Activated CD8-positive, alpha-beta memory T cell treated with anti-CD3 and anti-CD28 coated beads for 4 hours (primary cell): ENCODE measurements at regions not wholly inside any gene's neighbourhood (a gene's known extent, or its start where the extent isn't known, plus 50 kb on each side); places are given as distances from the start of the nearest gene placed in this dataset.
"Not testable (repeated sequence)": the region's sequence is repeated elsewhere in the genome, so short reads cannot be mapped to it uniquely, and the experiment has no call there.

Experiments
- DNase-seq, 2 donors: peaks; one replicate each; pipeline ENCODE4 v3.0.0-alpha.2; 2020; ENCODE audit warnings: low read depth in 2 of 2

GRCh38 chr9:71508141-71508540 is 260.2 kb downstream of the CEMIP2 start:
- not testable (repeated sequence) for DNase-seq

DNA sequence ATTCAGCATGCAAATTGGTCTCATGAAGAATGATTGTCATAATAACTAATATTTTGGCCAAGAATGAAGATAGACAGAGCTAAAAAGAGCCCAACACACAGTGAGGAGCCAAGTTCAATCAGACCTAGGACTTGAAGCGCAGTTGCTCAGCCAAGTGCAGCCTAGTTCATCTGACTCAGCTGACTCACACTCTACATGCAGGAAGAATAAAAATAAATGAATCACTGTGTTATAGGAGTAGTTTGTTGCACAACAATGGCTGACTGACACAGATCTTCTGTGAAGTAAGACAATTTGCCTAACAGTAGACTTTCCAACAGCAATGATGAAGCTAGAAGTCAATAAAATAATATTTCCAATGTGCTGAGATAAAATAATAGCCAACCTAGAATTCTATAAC is 261.5 kb downstream of the CEMIP2 start:
- DNase-seq, result no peak

GRCh38 chr9:71504636-71505035 is 263.7 kb downstream of the CEMIP2 start:
- no peak for DNase-seq

DNA sequence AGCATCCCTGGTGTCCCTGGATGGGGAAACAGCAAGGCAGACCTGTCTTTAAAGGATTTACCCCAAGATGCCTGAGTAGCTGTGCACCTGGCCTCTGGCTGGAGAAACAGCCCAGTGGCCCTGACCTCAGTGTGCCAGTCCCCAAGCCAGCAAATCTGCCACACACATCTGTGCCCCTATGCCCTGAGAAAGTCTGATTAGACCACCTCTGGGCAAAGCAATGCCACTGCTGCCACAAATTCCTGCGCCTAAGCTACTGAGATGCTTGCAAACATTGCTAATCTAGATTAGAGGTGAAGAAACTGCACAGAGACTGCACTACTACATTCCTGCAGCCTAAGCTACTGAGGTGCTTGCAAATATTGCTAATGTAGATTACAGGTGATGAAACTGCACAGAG is 269.6 kb downstream of the CEMIP2 start:
- DNase-seq, result no peak

DNA sequence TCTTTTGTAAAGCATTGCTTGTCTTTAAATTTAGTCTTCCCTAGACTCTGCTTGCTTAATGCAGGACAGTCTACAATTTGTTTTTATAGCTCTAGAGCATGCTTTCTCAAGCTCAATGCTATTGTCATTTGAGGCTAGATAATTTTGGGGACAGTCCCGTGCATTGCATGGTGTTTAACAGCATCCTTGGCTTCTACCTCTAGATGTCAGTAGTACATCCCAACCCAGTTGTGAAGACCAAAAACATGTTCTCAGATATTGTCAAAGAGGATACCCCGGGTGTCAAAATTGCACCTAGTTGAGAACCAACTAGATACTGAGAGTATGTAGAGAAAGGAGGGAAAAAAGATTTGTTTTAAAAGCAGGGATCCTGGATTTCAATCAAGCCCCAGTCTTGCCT is 277.5 kb downstream of the CEMIP2 start:
- DNase-seq, result no peak

DNA sequence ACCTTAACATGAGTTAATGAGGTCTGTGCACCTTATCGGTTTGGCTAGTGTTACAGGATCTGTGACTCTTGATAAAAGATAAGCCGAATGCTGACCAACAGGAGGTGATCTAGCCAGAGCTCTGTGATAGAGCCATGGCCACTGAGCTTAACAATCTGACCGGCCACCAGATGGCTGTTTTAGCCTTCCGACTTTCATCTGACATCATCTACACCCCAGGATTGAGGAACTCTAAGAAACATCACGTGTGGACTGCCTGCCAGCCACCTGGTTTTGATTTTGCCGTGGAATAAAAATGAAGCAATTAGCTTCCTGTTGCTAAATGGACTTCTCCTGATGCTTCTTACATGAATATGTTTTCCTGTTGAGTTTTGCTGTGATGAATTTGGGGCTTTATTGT is 281.3 kb downstream of the CEMIP2 start:
- no peak for DNase-seq

DNA sequence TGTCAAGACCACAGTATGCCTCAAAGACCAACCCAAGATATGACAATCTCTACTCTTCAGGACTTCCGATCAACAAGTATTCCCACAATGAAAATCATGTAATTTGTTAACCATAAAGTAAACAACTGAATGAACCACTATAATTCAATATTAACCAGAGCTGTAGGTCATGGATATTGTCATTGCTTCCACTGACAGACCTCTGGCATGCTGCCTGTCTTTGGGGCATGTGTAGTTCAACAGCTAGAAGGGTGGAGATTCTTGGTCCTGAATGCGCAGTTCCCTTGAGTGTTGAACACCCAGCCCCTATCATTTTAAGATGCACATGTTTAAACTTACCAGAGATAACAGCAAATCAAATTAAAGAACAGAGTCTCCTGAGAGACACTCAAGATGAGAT is 283.0 kb downstream of the CEMIP2 start:
- DNase-seq, result no peak

GRCh38 chr9:71483436-71483835 is 284.9 kb downstream of the CEMIP2 start:
- DNase-seq, result no peak

DNA sequence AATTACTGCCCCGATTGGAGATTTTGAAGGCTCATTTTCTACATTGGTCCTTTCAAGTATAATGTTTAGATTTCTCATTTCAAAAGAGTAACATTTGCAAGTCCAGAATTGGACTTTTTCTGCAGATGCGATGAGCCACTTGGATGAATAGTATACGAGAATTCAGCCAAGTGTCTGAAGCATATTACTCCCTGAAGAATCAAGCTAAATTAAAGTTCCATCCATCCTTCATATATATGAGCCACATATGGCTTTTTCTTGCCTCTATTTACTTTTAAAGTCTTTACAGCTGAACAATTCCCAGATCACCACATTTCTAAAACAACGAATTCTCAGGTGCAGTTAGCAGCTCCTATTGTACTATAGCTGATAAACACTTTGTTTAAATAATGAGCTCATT is 288.7 kb downstream of the CEMIP2 start:
- DNase-seq, result no peak

- no peak for DNase-seq
Measured at GRCh38 chr9:71472400-71472799, 295.9 kb downstream of the CEMIP2 start.

DNA sequence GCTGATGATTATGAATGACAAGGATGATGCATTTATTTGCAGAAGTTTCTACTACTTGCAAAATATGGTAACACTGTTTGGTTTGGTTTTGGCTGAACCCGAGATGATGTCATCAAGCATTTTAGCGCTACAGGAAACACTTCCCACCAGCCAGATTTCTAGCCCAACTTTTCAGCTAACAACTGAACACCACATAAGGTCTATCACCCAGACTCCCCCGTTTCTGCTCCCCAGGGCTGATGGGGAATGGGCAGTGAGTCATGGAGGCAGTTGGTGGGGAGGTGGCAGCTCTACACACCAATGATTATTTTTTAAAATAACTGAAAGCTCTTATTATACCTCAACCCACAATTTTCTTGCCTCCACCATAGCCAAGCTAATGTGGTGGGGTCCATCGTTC is 302.9 kb downstream of the CEMIP2 start:
- DNase-seq, result no peak

DNA sequence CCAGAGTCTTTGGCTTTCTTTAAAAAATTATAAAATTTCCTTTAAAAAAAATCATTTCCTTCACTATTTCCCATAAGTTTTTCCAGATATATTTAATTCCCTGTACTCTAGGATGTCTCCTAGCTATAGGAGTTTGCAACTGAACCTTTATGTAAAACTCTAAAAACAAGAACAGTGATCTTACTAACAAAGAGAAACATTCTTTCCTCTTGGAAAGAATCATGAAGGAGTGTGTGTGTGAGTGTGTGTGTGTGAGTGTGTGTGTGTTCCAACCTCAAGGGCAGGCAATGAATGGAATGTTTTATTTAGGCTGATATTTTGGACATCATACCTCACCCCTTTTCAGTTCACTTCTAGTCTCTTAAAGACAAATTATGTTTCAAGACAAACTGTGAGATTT is 309.2 kb downstream of the CEMIP2 start:
- no peak for DNase-seq

DNA sequence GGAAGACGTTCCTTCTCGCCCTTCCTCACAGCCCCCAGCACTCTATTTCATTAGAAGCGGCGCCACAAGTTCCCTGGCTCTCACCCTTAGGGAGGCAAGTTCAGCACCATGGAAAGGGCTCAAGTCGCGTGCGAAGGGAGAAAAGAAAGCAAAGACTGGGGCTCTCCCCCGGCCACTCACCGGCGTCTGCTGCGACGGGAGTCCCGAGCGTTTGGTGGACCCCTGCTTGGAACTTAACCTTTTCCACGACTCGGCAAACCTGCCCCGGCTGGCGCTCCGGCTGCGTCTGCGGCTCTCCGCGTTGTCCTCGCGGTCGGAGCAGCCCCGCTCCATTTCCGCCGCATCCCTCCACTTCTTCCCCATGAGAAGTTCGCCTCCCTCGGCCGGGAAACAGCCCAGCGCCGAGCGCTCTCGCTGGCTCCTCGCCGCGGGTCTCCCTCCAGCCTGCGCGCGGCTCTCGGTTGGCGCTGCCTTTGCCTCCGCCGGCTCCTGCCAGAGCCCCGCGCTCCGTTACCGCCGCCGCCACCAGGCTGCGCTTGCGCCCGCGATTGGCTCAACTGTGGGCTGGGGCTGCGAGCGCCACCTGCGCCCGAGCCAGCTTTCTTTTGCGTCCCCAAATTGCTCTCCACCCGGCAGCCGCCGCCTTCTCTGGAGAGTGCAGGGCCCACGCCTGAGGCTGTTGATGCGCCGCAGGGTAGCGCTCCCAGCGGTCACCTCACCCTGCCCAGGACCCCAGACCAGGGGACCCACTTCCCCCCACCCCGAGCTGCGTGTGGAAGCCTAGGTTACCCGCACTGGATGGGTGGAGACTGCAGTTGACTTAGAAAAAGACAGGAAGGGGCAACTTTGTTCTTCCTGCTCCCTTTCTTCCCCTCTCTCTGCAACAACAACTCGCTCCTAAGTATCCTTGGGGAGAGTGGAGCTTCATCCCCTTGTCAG is 321.6 kb downstream of the CEMIP2 start:
- no peak for DNase-seq

GRCh38 chr9:71446106-71446472 is 322.2 kb downstream of the CEMIP2 start:
- no peak for DNase-seq

- no peak for DNase-seq
Measured at GRCh38 chr9:71442937-71443336, 321.5 kb upstream of the TRPM3 start.

- DNase-seq, result no peak
Measured at GRCh38 chr9:71441266-71441665, 319.8 kb upstream of the TRPM3 start.

DNA sequence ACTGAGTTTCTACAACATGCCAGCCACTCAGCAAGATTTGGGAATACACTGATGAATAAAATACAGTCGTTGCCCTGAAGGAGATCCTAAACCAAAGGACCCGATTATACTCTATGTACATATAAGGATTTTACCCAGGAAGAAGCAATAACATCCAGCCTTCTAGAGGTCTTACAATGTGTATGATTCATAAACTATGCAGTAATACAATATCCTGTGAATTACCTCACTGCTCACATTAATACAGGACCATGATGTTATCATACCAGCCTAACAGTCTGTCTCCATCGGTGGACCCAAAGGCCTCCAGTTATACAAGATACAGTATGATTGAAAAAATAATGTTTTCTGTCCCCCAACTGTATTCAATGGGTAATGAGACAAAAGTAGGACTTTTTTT is 310.5 kb upstream of the TRPM3 start:
- no peak for DNase-seq

DNA sequence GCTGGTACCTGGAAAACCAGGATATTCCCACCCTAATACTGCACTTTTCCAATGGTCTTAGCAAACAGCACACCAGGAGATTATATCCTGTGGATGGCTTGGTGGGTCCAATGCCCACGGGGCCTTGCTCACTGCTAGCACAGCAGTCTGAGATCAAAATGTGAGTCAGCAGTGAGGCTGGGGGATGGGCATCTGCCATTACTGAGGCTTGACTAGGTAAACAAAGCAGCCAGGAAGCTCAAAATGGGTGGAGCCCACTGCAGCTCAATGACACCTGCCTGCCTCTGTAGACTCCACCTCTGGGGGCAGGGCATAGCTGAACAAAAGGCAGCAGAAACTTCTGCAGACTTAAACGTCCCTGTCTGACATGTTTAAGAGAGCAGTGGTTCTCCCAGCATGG is 285.9 kb upstream of the TRPM3 start:
- DNase-seq, result not testable (repeated sequence)

GRCh38 chr9:71403106-71403505 is 281.7 kb upstream of the TRPM3 start:
- DNase-seq, result no peak

- DNase-seq, result no peak
Measured at GRCh38 chr9:71393005-71393404, 271.6 kb upstream of the TRPM3 start.

DNA sequence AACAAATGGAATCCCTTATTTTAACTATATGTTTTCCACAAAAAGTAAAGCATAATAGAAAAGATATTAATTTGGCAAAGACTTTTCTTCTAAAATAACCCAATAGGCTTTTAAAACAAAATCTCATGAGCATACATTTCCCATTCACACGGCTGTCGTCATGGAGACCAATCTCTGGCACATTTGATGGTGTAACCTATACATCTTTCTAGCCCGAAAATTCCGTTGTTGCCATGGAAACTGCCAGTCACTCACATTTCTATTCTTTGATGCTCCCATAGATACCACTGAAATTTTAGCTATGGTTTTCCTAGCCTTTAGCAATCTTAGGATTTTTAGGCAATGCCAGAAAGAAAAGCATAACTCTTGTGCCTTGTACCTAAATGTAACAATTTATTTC is 262.9 kb upstream of the TRPM3 start:
- no peak for DNase-seq

DNA sequence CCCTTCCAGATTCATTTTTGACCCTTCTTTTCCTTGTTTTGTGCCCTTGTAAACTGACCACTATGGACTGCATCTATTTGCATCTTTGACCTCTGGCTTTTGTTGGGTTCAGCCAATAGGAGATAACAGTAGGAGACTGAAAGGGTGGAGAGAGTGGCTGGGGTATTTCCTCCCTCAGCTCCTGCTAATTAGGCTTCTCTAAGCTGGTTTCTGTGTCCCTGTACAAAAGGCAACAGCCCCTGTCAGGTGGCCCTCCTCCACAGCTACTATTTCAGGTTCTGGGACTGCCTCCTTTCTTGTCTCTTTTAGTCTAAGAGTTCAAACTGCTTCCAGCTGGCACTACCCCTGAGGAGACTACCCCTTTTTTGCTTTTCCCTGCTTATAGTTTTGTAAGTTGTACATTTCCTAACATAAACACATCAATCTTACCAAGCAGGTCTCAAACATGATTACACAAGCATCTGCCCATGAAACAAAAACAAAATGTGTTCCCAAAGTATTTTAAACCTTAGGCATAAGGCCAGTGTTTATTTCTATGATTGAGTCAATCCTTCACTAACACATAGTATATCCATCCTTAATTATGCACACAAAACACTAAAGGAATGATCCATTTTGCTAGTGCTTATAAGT is 262.0 kb upstream of the TRPM3 start:
- DNase-seq, result no peak

DNA sequence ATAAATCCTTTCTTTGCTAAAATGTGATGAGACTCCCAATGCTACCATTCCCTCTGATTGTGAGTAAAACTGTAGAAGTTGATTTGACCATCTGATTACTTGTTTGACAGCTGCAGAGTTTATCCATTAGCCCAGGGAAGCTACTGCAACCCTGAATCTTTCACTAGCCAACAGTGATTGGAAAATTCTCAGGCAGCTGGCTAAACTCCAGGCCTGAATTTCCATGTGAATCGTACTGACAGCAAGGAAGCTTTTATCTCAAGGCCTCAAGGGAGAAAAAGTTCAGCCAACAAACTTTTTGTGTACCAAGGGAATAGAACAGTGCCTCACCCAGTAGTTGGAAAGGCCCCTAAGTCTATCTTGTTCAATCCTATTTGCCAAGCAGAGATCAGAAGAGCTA is 246.7 kb upstream of the TRPM3 start:
- DNase-seq, result no peak
